Astrocyte (in vitro differentiated cells and primary cell): ENCODE measurements at regions not wholly inside any gene's neighbourhood (a gene's known extent, or its start where the extent isn't known, plus 50 kb on each side); places are given as distances from the start of the nearest gene placed in this dataset.

ENCODE experiments used
- DNase-seq: peaks from one replicate; pipeline ENCODE4 v3.0.0-alpha.2; 2010; ENCODE audit warnings: low read depth
- FAIRE-seq: peaks from 2 replicates; lab custom pipeline; 2011; peaks lifted over from hg19 to GRCh38; lab: Jason Lieb, UNC
- H2AFZ ChIP-seq: 2 replicates; pipeline ENCODE4 v1.6.0; 2012; ENCODE audit warnings: low read depth, low read length, inconsistent platforms
- H3K27ac ChIP-seq: 2 replicates; pipeline ENCODE4 v1.5.1; 2011; ENCODE audit warnings: low read depth, low read length, inconsistent platforms
- H3K27me3 ChIP-seq: 2 replicates; pipeline ENCODE4 v1.6.0; 2011; ENCODE audit warnings: low read length, inconsistent platforms; ENCODE audit not compliant: insufficient read depth
- H3K36me3 ChIP-seq: 2 replicates; pipeline ENCODE4 v1.5.1; 2011; ENCODE audit warnings: low read length, inconsistent platforms; ENCODE audit not compliant: insufficient read depth
- H3K4me1 ChIP-seq: 2 replicates; pipeline ENCODE4 v1.5.1; 2011; ENCODE audit warnings: low read length, inconsistent platforms; ENCODE audit not compliant: insufficient read depth
- H3K4me2 ChIP-seq: 2 replicates; pipeline ENCODE4 v1.6.0; 2012; ENCODE audit warnings: low read length, inconsistent platforms
- H3K4me3 ChIP-seq: 2 replicates; pipeline ENCODE4 v1.5.1; 2011; ENCODE audit warnings: low read depth, mild to moderate bottlenecking, low read length, inconsistent platforms; ENCODE audit not compliant: insufficient read depth
- H3K79me2 ChIP-seq: 2 replicates; pipeline ENCODE4 v1.6.0; 2012; ENCODE audit warnings: mild to moderate bottlenecking, low read length, inconsistent platforms; ENCODE audit not compliant: insufficient read depth
- H3K9ac ChIP-seq: 2 replicates; pipeline ENCODE4 v1.6.0; 2012; ENCODE audit warnings: mild to moderate bottlenecking, low read length, inconsistent platforms
- H3K9me3 ChIP-seq: 2 replicates; pipeline ENCODE4 v1.5.1; 2012; ENCODE audit warnings: low read depth, mild to moderate bottlenecking, low read length, inconsistent platforms; ENCODE audit not compliant: insufficient read depth
- H4K20me1 ChIP-seq: 2 replicates; pipeline ENCODE4 v1.6.0; 2012; ENCODE audit warnings: low read length, inconsistent platforms; ENCODE audit not compliant: insufficient read depth
- H3K27ac Mint-ChIP-seq: one replicate; pipeline ENCODE4 v1.8.0; 2021; ENCODE audit warnings: mild to moderate bottlenecking, mixed read lengths; ENCODE audit not compliant: unreplicated experiment
- H3K27me3 Mint-ChIP-seq: one replicate; pipeline ENCODE4 v1.8.0; 2021; ENCODE audit warnings: low read depth, mixed read lengths; ENCODE audit not compliant: unreplicated experiment
- H3K36me3 Mint-ChIP-seq: one replicate; pipeline ENCODE4 v1.8.0; 2021; ENCODE audit warnings: low read depth, mixed read lengths; ENCODE audit not compliant: unreplicated experiment
- H3K4me1 Mint-ChIP-seq: one replicate; pipeline ENCODE4 v1.8.0; 2021; ENCODE audit warnings: low read depth, mixed read lengths; ENCODE audit not compliant: unreplicated experiment
- H3K4me3 Mint-ChIP-seq: one replicate; pipeline ENCODE4 v1.8.0; 2021; ENCODE audit warnings: mild to moderate bottlenecking, moderate library complexity, mixed read lengths; ENCODE audit not compliant: unreplicated experiment
- H3K9me3 Mint-ChIP-seq: one replicate; pipeline ENCODE4 v1.8.0; 2021; ENCODE audit warnings: mild to moderate bottlenecking, mixed read lengths; ENCODE audit not compliant: unreplicated experiment
- CTCF ChIP-seq: IDR thresholded peaks from 2 replicates; pipeline ENCODE4 v1.5.1; 2011; ENCODE audit warnings: low read depth, mild to moderate bottlenecking, inconsistent platforms, low read length, moderate library complexity; ENCODE audit not compliant: insufficient read depth
- EZH2 ChIP-seq: IDR thresholded peaks from 2 replicates; pipeline ENCODE4 v1.6.1; 2012; ENCODE audit warnings: mild to moderate bottlenecking, low read length, inconsistent platforms; ENCODE audit not compliant: insufficient read depth

- TF ChIP-seq CTCF = no peak
- TF ChIP-seq EZH2 = no peak
- H3K36me3 Mint-ChIP-seq = no peaks in the 10 kb centered on the region
- Histone ChIP-seq H3K4me1 (peaks cover 7% of the 10 kb centered on the region), H3K27ac (no peak overlapping the region), H3K79me2 (peaks cover 8% of the 10 kb centered on the region), H3K27me3 (peaks cover 6% of the 10 kb centered on the region), H3K36me3 (no peaks in the 10 kb centered on the region), H3K9ac (no peak overlapping the region), H3K9me3 (no peaks in the 10 kb centered on the region), H4K20me1 (peaks cover 28% of the 10 kb centered on the region), H3K4me2 (no peak overlapping the region), H3K4me3 (no peak overlapping the region), H2AFZ (no peak overlapping the region)
- DNase-seq (no peak), FAIRE-seq (no peak)
- no peaks in the 10 kb centered on the region for H3K9me3 Mint-ChIP-seq
- H3K4me1 Mint-ChIP-seq = no peaks in the 10 kb centered on the region
- H3K4me3 Mint-ChIP-seq = no peak overlapping the region
- H3K27ac Mint-ChIP-seq = no peak overlapping the region
- H3K27me3 Mint-ChIP-seq = peaks cover 35% of the 10 kb centered on the region
Measured at GRCh38 chr22:48494968-48495750, 1332.5 kb downstream of the BRD1 start.

GRCh38 chr22:48494256-48494967 is 1333.3 kb downstream of the BRD1 start:
- no peaks in the 10 kb centered on the region for H3K9me3 ChIP-seq
- H3K4me2 ChIP-seq = no peak overlapping the region
- no peak for DNase-seq
- no peaks in the 10 kb centered on the region for H3K4me1 Mint-ChIP-seq
- no peak overlapping the region for H3K4me3 Mint-ChIP-seq
- no peak overlapping the region for H3K9ac ChIP-seq
- peaks cover 6% of the 10 kb centered on the region for H3K27me3 ChIP-seq
- FAIRE-seq = no peak
- no peaks in the 10 kb centered on the region for H3K36me3 Mint-ChIP-seq
- H3K27me3 Mint-ChIP-seq = peaks cover 35% of the 10 kb centered on the region
- no peak overlapping the region for H2AFZ ChIP-seq
- no peak overlapping the region for H3K27ac Mint-ChIP-seq
- H4K20me1 ChIP-seq = peaks cover 28% of the 10 kb centered on the region
- H3K9me3 Mint-ChIP-seq = no peaks in the 10 kb centered on the region
- H3K79me2 ChIP-seq = peaks cover 8% of the 10 kb centered on the region
- no peak for TF ChIP-seq CTCF
- no peak for TF ChIP-seq EZH2
- H3K4me3 ChIP-seq = no peak overlapping the region
- H3K4me1 ChIP-seq = peaks cover 5% of the 10 kb centered on the region
- no peak overlapping the region for H3K27ac ChIP-seq
- no peaks in the 10 kb centered on the region for H3K36me3 ChIP-seq

- FAIRE-seq (no peak), DNase-seq (no peak)
- Histone ChIP-seq H4K20me1 (peaks cover 28% of the 10 kb centered on the region), H3K4me1 (peaks cover 5% of the 10 kb centered on the region), H2AFZ (no peak overlapping the region), H3K4me2 (no peak overlapping the region), H3K27ac (no peak overlapping the region), H3K79me2 (peaks cover 8% of the 10 kb centered on the region), H3K9me3 (no peaks in the 10 kb centered on the region), H3K36me3 (no peaks in the 10 kb centered on the region), H3K9ac (no peak overlapping the region), H3K4me3 (no peak overlapping the region), H3K27me3 (peaks cover 6% of the 10 kb centered on the region)
- Mint-ChIP-seq H3K36me3 (no peaks in the 10 kb centered on the region), H3K4me1 (no peaks in the 10 kb centered on the region), H3K9me3 (no peaks in the 10 kb centered on the region), H3K4me3 (no peak overlapping the region), H3K27me3 (peaks cover 35% of the 10 kb centered on the region), H3K27ac (no peak overlapping the region)
- no peak for TF ChIP-seq CTCF
- TF ChIP-seq EZH2 = no peak
Measured at GRCh38 chr22:48493733-48494132, 1333.9 kb downstream of the BRD1 start.
